ENCODE measurements at regions not wholly inside any gene's neighbourhood (a gene's known extent, or its start where the extent isn't known, plus 50 kb on each side); places are given as distances from the start of the nearest gene placed in this dataset.

- TF ChIP-seq CTCF (IDR thresholded peaks at IDR 0.05; ENCODE audit: low read depth, low read length, missing input control) (no peak), GABPA (IDR thresholded peaks at IDR 0.05 in 1 of 2, conservative IDR thresholded peaks at IDR 0.05 in 1 of 2) (peak in 1 of 2 donors; percentile 12), RXRA (IDR thresholded peaks at IDR 0.05) (peak; percentile 85 to 87), SP1 (IDR thresholded peaks at IDR 0.05) (peak; percentile 95), ATF3 (IDR thresholded peaks at IDR 0.05) (no peak), RAD21 (IDR thresholded peaks at IDR 0.05) (peak in 1 of 2 donors; percentile 24), MAX (IDR thresholded peaks at IDR 0.05) (peak; percentile 56), HNF4G (IDR thresholded peaks at IDR 0.05) (peak; percentile 97), EGR1 (IDR thresholded peaks at IDR 0.05; ENCODE audit: low read depth in 2 of 2) (peak in 1 of 2 donors; percentile 50)
- TF ChIP-seq, protein P1, sequence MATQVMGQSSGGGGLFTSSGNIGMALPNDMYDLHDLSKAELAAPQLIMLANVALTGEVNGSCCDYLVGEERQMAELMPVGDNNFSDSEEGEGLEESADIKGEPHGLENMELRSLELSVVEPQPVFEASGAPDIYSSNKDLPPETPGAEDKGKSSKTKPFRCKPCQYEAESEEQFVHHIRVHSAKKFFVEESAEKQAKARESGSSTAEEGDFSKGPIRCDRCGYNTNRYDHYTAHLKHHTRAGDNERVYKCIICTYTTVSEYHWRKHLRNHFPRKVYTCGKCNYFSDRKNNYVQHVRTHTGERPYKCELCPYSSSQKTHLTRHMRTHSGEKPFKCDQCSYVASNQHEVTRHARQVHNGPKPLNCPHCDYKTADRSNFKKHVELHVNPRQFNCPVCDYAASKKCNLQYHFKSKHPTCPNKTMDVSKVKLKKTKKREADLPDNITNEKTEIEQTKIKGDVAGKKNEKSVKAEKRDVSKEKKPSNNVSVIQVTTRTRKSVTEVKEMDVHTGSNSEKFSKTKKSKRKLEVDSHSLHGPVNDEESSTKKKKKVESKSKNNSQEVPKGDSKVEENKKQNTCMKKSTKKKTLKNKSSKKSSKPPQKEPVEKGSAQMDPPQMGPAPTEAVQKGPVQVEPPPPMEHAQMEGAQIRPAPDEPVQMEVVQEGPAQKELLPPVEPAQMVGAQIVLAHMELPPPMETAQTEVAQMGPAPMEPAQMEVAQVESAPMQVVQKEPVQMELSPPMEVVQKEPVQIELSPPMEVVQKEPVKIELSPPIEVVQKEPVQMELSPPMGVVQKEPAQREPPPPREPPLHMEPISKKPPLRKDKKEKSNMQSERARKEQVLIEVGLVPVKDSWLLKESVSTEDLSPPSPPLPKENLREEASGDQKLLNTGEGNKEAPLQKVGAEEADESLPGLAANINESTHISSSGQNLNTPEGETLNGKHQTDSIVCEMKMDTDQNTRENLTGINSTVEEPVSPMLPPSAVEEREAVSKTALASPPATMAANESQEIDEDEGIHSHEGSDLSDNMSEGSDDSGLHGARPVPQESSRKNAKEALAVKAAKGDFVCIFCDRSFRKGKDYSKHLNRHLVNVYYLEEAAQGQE (IDR thresholded peaks at IDR 0.05): peak; percentile 31
Observed at GRCh38 chr1:58032611-58033073, 513.9 kb downstream of the OMA1 start.

All from liver (tissue), 3 donors.